ENCODE measurements at regions not wholly inside any gene's neighbourhood (a gene's known extent, or its start where the extent isn't known, plus 50 kb on each side); places are given as distances from the start of the nearest gene placed in this dataset.

DNA sequence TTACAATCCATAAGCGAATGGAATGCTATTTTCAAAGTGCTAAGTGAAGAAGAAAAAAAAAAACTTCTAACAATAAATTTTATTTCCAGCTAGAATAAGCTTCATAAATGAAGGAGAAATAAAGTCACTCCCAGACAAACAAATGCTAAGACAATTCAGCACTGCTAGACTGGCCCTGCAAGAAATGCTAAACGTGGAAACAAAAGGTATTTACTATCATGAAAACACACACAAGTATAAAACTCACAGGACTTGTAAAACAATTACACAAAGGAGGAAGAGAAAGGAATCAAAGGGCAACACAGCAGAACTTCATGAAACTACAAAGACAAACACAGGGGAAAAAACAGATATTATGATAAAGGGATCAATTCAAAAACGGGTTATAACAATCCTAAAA, 85.8 kb upstream of the NELL2 start:
- DNase-seq = no peak

DNA sequence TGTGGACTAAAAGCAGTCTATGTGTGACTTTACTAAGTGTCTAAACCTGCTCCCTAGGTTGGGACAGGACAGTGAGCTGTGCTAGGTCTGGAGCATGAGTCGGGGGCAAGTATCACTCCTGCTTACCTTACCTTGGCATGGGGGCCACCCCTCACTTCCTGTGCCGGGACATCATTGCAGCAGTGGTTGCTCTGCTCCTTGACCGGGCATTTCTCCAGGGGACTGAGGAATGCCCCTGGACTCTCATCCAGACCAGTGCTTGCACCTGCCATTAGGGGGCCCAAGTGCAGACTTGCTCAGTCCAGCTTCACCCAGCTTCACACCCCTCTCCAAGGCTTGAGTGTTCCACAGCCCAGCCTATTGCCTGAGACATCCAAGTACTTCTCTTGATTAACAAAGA, 84.7 kb upstream of the NELL2 start:
- DNase-seq = no peak

DNA sequence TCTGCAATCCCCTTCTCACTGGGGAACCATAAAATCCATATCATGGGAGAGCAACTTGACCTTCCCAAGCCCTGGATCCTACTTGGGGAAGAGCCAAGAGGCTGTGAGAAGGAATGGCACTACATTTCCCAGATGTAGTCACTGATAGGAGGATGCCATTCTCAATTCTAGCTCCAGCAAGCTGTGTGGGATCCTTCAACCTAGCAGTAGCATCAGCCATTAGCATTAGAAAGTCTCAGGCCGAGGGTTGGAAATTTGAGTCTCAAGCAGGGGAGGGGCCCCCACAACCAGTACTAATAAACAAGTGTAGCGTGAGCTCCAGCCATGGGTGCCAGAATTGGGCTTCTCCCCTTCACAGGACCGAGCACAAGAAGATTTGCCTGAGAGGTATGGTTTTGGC, 84.3 kb upstream of the NELL2 start:
- DNase-seq = no peak

DNA sequence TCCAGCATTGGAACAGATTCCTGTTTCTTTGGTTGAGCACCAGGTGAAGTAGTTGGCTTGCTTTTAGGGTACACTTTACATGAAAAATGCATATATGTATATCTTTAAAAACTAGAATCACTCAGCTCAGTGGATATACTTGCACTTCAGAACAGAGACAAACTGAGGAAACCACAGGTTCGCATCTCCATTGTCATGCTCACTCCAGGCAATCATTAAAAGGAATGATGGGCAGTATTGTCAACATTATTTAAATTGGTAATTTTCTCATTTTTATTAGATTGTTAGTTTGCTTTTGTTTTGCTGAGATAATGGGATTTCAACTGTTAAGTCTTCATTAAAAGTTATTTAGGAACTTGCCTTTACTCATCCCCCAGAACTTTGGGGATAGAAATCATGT, 71.0 kb upstream of the NELL2 start:
- DNase-seq = no peak

DNA sequence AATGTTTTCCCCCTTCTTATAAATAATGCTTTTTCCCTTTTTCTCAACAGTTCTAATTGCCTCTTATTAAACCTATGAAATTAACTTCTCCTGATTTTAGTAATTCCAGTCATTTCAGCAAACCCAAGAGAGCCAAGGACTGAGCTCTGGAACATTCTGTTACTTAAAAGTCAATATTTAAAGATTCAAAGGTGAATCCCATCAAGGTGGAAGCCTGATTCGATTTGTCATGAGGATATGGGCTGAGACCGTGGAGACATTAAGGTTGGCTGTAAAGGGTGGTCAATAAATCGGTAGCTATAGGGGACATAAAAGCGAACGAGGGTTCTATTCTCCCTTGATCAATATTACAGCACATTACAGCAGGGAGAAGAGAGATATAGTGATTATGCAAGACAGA, 66.6 kb upstream of the NELL2 start:
- no peak for DNase-seq

DNA sequence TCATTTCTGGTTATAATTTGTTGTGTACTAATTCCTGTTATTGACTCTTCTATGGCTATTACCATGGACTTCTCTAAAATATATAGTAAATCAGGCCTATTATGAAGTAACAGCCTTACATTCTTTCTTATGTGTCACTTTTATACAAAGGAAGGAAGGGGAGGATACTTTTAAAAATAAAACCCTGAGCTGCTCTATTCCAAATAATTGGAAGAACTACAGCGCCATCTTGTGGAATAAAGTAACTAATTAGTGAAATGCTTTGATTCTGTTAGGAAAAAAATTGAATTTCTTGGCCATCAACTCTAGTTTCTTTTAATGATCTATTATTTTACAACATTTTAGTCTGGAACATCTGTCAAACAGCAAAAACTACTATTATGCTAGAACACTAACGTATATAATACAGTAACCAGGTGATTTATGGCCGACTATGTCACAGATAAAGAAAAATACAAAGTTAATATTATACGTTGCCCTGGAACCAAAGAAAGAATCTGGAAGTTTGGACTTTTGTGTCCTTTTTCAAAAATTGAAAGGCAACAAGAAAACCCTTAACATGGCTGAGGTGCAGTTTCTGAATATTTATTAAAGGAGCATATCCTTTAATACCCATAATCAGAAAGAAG, 55.0 kb upstream of the NELL2 start:
- DNase-seq = peak in 1 of 5 donors; percentile 30

DNA sequence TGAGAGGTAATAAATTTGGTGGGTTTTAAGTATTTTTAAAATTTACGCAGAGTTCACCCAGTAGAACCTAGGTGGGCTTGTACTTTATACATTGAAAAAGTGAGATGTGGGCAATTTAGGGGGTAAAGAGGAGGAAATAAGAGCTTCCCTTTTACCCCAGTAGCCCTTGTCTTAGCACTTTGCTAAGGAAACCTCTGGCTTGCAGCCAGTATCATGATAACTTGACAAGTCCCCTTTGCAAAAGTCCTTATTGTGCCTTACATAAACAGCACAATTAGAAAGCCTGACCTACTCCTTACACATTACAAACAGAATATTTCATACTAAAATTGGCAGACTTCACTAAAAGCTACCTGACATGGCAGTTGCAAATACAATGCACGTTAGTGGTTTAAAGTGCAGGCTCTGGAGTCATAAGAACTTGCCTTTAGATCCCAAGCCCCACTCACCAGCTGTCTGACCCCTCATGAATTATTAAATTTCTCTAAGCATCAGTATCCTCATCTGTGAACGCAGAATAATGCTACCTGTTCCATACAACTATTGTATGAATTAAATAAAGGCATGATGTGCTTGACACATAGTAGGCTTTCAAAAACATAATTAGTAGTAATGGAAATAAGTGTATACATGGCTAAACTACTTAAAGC, 53.2 kb upstream of the NELL2 start:
- no peak for DNase-seq

Data from T-helper 1 cell (primary cell).